HG03039 (cell line): ENCODE measurements at regions not wholly inside any gene's neighbourhood (a gene's known extent, or its start where the extent isn't known, plus 50 kb on each side); places are given as distances from the start of the nearest gene placed in this dataset.

Experiments used
- ATAC-seq: cut with Tn5 transposase; IDR thresholded peaks from one replicate; pipeline ENCODE4 v1.9.1; 2021; ENCODE audit warnings: mild to moderate bottlenecking, moderate library complexity; ENCODE audit not compliant: unreplicated experiment

DNA sequence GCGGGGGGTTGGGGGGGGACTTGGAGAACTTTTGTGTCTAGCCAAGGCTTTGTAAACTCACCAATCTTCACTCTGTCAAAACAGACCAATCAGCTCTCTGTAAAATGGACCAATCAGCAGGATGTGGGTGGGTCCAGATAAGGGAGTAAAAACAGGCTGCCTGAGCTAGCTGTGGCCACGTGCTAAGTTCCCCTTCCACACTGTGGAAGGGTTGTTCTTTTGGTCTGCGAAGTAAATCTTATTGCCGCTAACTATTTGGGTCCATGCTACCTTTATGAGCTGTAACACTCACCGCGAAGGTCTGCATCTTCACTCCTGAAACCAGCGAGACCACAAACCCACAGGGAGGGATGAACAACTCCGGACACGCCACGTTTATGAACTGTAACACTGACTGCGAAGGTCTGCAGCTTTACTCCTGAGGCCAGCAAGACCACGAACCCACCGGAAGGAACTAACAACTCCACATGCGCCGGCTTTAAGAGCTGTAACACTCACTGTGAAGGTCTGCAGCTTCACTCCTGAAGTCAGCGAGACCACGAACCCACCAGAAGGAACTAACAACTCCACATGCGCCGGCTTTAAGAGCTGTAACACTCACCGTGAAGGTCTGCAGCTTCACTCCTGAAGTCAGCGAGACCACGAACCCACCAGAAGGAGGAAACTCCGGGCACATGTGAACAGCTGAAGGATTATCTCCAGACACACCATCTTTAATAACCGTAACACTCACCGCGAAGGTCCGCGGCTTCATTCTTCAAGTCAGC lies 186.6 kb downstream of the ID4 start:
- peak; percentile 82 for ATAC-seq

DNA sequence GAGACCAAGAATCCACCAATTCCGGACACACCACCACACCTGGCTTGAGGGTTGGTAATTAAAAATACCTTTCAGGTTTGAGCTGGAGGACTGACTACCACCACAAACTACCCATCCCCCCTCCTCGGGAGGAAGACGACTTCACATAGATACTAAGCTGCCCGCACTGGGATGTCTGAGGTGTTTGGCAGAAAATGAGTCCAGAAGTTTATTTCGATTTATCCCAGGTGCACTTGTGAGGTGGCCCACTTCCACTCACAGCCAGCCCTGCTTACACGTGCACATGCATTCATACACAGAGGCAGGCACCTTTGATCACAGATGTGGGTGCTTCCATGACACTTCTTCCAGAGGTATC lies 187.1 kb downstream of the ID4 start:
- ATAC-seq, result peak; percentile 8

- ATAC-seq, result no peak
These were observed 187.3 kb downstream of the MBOAT1 start for GRCh38 chr6:20024978-20025377.

- no peak for ATAC-seq
These were observed 186.6 kb downstream of the MBOAT1 start for GRCh38 chr6:20025681-20026080.

GRCh38 chr6:20028143-20028542 lies 184.1 kb downstream of the MBOAT1 start:
- no peak for ATAC-seq

- no peak for ATAC-seq
These were observed 183.7 kb downstream of the MBOAT1 start for GRCh38 chr6:20028562-20028961.

DNA sequence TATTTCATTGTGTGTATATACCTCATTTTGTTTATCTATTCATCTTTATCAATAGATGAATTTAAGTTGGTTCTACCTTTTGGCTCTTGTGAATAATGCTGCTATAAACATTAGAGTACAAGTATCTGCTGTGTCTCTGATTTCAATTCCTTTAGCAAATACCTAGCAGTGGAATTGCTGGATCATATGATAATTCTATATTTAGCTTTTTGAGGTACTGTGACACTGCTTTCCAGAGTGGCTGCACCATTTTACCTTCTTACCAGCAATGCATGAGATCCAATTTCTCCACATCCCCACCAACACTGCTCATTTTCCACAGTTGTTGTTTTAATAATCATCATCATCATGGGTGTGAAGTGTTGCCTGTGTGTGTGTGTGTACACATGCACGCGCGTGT lies 182.3 kb downstream of the MBOAT1 start:
- ATAC-seq, result no peak

GRCh38 chr6:20031342-20031741 lies 180.9 kb downstream of the MBOAT1 start:
- ATAC-seq, result no peak

- ATAC-seq, result no peak
These were observed 178.4 kb downstream of the MBOAT1 start for GRCh38 chr6:20033697-20034407.

GRCh38 chr6:20034408-20034769 lies 177.9 kb downstream of the MBOAT1 start:
- ATAC-seq, result no peak

DNA sequence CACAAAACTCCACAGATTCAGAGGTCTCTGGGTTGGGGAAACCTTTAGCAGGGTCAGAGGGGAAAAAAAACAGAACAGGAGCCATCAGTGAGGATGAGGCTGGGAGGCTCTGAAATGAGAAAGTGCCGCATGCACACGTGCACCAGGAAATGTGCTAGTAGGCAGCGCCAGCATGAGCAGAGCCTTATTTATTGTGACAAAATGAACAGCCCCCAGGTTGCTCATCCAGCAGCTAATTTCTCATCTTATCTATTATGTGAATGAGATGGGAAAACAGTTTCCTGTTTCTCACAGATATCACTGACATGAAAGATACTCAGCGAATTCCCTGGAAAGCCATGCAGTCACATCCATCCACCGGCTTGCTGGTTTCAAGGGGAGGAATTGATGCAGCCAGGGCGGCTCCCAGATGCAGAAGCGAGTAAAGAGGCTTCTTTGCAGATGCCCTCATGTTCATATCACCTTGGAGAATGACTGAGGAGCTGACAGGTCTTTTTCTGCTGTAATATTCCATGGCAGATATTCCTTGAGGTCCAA lies 176.1 kb downstream of the MBOAT1 start:
- no peak for ATAC-seq

DNA sequence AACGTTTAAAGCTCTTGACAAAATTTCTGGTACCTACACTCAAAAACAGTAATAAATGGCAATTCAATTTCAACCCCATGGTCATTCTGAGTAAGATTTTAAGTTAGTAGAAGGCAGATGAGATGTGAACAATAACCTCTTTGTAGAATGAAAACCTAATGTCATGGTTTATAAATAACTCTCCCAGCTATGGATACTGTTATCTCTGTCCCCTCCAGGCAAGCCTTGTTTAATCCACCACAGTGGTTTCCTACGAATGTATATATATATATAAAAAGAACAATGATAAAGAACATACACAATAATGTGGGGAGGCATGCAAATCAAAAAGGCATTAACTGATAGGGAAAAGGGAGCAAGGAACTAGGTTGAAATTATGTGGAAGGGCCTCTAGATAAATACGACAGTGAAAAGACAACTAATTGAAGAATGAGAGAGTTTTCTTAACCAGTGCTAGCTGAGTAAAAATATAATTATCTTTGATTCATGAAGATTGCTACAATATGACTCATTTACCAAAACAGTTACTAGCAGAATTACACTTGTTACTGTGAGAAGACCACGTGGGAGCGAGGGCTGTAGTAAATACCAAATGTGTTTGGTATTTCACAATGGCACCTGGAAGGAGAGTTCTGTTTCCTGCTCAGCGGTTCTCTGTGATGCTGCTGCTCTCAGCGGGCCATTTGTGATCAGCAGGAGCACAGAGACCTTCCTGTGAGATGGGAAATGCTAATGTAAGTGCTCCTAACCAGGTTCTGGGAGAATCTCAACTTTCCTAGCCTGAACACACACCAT lies 173.7 kb downstream of the MBOAT1 start:
- no peak for ATAC-seq

DNA sequence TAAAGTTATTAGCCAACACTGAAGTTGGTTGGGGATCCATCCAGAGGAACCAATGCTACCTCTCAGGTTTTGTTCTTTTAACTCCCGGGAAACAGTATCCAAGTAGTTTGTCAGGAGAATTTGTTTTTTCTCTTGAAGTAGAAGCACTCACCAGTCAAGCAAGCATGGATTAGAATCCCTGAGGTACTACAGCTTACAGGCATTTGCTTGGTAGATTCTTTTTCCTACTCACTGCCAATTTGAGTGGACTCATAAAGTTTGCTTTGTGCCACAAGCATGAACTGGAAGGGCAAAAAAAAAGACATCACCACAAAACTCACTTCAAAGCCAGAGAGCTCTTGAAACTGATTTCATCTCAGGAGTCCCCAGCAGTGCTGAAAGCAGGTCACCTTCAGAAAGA lies 167.4 kb downstream of the MBOAT1 start:
- no peak for ATAC-seq
